HCT116 (cell line): ENCODE measurements at regions not wholly inside any gene's neighbourhood (a gene's known extent, or its start where the extent isn't known, plus 50 kb on each side); places are given as distances from the start of the nearest gene placed in this dataset.

Experiments
- ATAC-seq: fragments of 200-7000 bp; cut with Tn5 transposase; 2 replicates; pipeline ENCODE4 v1.9.1; 2020; ENCODE audit warnings: mild to moderate bottlenecking, moderate library complexity
- BruUV-seq: library from RNA; stranded (reverse); fragments of 400-500 nt; replicated peaks from 2 replicates; lab custom pipeline; 2021; lab: Mats Ljungman, UMichigan
- CTCF ChIA-PET: fragments of 300-600 bp; sonication (Branson Sonifier 250); formaldehyde crosslinking; loops from one replicate; lab custom pipeline; 2021; ENCODE audit warnings: antibody characterized with exemption; lab: Charles Lee
- POLR2A ChIA-PET: fragments of 300-600, 350-600 bp; sonication (Branson Sonifier 250); formaldehyde crosslinking; loops from one replicate; lab custom pipeline; 2021; ENCODE audit warnings: antibody characterized with exemption; lab: Charles Lee
- RAD21 ChIA-PET, 2 experiments: fragments of 300-600 bp; sonication (Branson Sonifier 250); formaldehyde crosslinking; loops; one replicate each; lab custom pipeline; 2023; ENCODE audit warnings: low total read pairs in 2 of 2; ENCODE audit not compliant: uncharacterized antibody in 2 of 2, unreplicated experiment in 2 of 2, low non-redundant PET in 1 of 2; lab: Charles Lee
- DNase-seq: peaks from one replicate; pipeline ENCODE4 v3.0.0-alpha.2; 2010; ENCODE audit warnings: low read depth, low spot score
- H2AFZ ChIP-seq: fragments of 200-600 bp; shearing (Covaris generic), sonication (generic); 2 replicates; pipeline ENCODE4 v1.6.1; 2017; ENCODE audit warnings: low read depth, mixed run types, mixed read lengths, antibody characterized with exemption, low read length; ENCODE audit not compliant: poor library complexity, severe bottlenecking
- H3K27ac ChIP-seq: 2 replicates; pipeline ENCODE4 v1.5.1; 2012; ENCODE audit warnings: low read depth, low read length
- H3K27me3 ChIP-seq: fragments of 200-600 bp; sonication (generic); 2 replicates; pipeline ENCODE4 v1.6.1; 2016; ENCODE audit warnings: mixed run types, low read length, mixed read lengths; ENCODE audit not compliant: insufficient read depth
- H3K36me3 ChIP-seq, 2 experiments: fragments of 200-500 bp in 1 of 2; fragments of 200-600 bp in 1 of 2; sonication (Bioruptor generic) in 1 of 2; sonication (generic) in 1 of 2; 2 replicates each; pipeline versions ENCODE4 v1.5.1 to v1.6.1; 2014 to 2016; ENCODE audit warnings: low read length in 2 of 2, inconsistent platforms in 1 of 2, mixed read lengths in 1 of 2, mixed run types in 1 of 2; ENCODE audit not compliant: insufficient read depth in 2 of 2, control insufficient read depth in 1 of 2
- H3K4me1 ChIP-seq, 2 experiments: fragments of 200-600 bp in 1 of 2; sonication (generic) in 1 of 2; 2 replicates each; pipeline versions ENCODE4 v1.5.1 to v1.6.1; 2012 to 2017; ENCODE audit warnings: low read length in 2 of 2, inconsistent platforms in 1 of 2, mild to moderate bottlenecking in 1 of 2, mixed read lengths in 1 of 2, mixed run types in 1 of 2, moderate library complexity in 1 of 2; ENCODE audit not compliant: insufficient read depth in 2 of 2, control insufficient read depth in 1 of 2
- H3K4me2 ChIP-seq: fragments of 200-600 bp; sonication (generic); 2 replicates; pipeline ENCODE4 v1.6.1; 2017; ENCODE audit warnings: mixed run types, low read length, mixed read lengths
- H3K4me3 ChIP-seq, 2 experiments: fragments of 200-600 bp in 1 of 2; sonication (generic) in 1 of 2; replicated peaks in 1 of 2; 2 replicates each; pipeline ENCODE4 v1.5.1; 2011 to 2016; ENCODE audit warnings: low read length in 2 of 2, control low read depth in 1 of 2, low read depth in 1 of 2, mild to moderate bottlenecking in 1 of 2, mixed read lengths in 1 of 2, mixed run types in 1 of 2
- H3K79me2 ChIP-seq: fragments of 200-600 bp; sonication (generic); 2 replicates; pipeline ENCODE4 v1.6.1; 2017; ENCODE audit warnings: mild to moderate bottlenecking, mixed run types, low read length, moderate library complexity, mixed read lengths; ENCODE audit not compliant: insufficient read depth
- H3K9ac ChIP-seq: fragments of 200-600 bp; sonication (generic); 2 replicates; pipeline ENCODE4 v1.6.1; 2016; ENCODE audit warnings: low read length, mixed read lengths
- H3K9me2 ChIP-seq: fragments of 200-600 bp; sonication (generic), shearing (Covaris generic); 2 replicates; pipeline ENCODE4 v1.6.1; 2017; ENCODE audit warnings: mixed run types, mild to moderate bottlenecking, moderate library complexity; ENCODE audit not compliant: insufficient read depth
- H3K9me3 ChIP-seq, 2 experiments: fragments of 200-500 bp in 1 of 2; fragments of 200-600 bp in 1 of 2; sonication (Bioruptor generic) in 1 of 2; sonication (generic) in 1 of 2; 2 replicates each; pipeline ENCODE4 v1.6.1; 2014 to 2017; ENCODE audit warnings: low read length in 2 of 2, mixed read lengths in 2 of 2, inconsistent platforms in 1 of 2, low read depth in 1 of 2, mild to moderate bottlenecking in 1 of 2, mixed run types in 1 of 2, moderate library complexity in 1 of 2; ENCODE audit not compliant: control insufficient read depth in 1 of 2, insufficient read depth in 1 of 2
- H4K20me1 ChIP-seq: fragments of 200-600 bp; sonication (generic), shearing (Covaris generic); 2 replicates; pipeline ENCODE4 v1.6.1; 2017; ENCODE audit warnings: mixed run types, mild to moderate bottlenecking, moderate library complexity; ENCODE audit not compliant: insufficient read depth
- CBX3 ChIP-seq: IDR thresholded peaks from 2 replicates; pipeline ENCODE4 v1.6.1; 2012; ENCODE audit warnings: low read depth
- CEBPB ChIP-seq: IDR thresholded peaks from 2 replicates; pipeline ENCODE4 v1.6.1; 2012; ENCODE audit warnings: low read depth
- EGR1 ChIP-seq: IDR thresholded peaks from 2 replicates; pipeline ENCODE4 v1.6.1; 2012; ENCODE audit warnings: low read depth
- ELF1 ChIP-seq: IDR thresholded peaks from 2 replicates; pipeline ENCODE4 v1.6.1; 2012; ENCODE audit warnings: low read depth, borderline replicate concordance
- FOSL1 ChIP-seq: IDR thresholded peaks from 2 replicates; pipeline ENCODE4 v1.6.1; 2012; ENCODE audit warnings: low read depth
- POLR2A ChIP-seq: IDR thresholded peaks from 2 replicates; pipeline ENCODE4 v1.7.0; 2011; ENCODE audit warnings: borderline replicate concordance; ENCODE audit not compliant: insufficient read depth, insufficient read length; ENCODE audit errors: extremely low read depth
- POLR2AphosphoS5 ChIP-seq: IDR thresholded peaks from 2 replicates; pipeline ENCODE4 v1.6.1; 2011; ENCODE audit warnings: mild to moderate bottlenecking, low read depth, low read length, moderate library complexity
- SP1 ChIP-seq: IDR thresholded peaks from 2 replicates; pipeline ENCODE4 v1.6.1; 2012; ENCODE audit warnings: low read depth
- YY1 ChIP-seq: IDR thresholded peaks from 2 replicates; pipeline ENCODE4 v1.6.1; 2011; ENCODE audit warnings: low read length, low read depth, moderate library complexity, mild to moderate bottlenecking; ENCODE audit not compliant: insufficient replicate concordance; ENCODE audit errors: extremely low read depth
- ZFX ChIP-seq: fragments of 450-650 bp; IDR thresholded peaks from 2 replicates; pipeline ENCODE4 v1.6.1; 2017
- intact Hi-C: fragments of 100-400 bp; cut with micrococcal nuclease; formaldehyde crosslinking; loops from 2 replicates; pipeline ENCODE4 v1.10.0; 2022
- TF ChIP-seq, protein P1 (sequence below): IDR thresholded peaks from 2 replicates; pipeline ENCODE4 v1.6.1; 2012
- TF ChIP-seq, protein P2 (sequence below): IDR thresholded peaks from 2 replicates; pipeline ENCODE4 v1.6.1; 2011; ENCODE audit warnings: mild to moderate bottlenecking, low read length, moderate library complexity; ENCODE audit not compliant: insufficient replicate concordance; ENCODE audit errors: extremely low read depth
- TF ChIP-seq, protein P3 (sequence below), 3 experiments: fragments of 200-600 bp in 1 of 3; sonication (generic) in 1 of 3; IDR thresholded peaks in 2 of 3; conservative IDR thresholded peaks in 1 of 3; 2 replicates each; pipeline ENCODE4 v1.5.1; 2012 to 2017; ENCODE audit warnings: low read depth in 2 of 3, low read length in 2 of 3, antibody characterized with exemption in 1 of 3, borderline replicate concordance in 1 of 3, control low read depth in 1 of 3, mild to moderate bottlenecking in 1 of 3, mixed read lengths in 1 of 3, mixed run types in 1 of 3, moderate library complexity in 1 of 3; ENCODE audit not compliant: insufficient read depth in 1 of 3

DNA sequence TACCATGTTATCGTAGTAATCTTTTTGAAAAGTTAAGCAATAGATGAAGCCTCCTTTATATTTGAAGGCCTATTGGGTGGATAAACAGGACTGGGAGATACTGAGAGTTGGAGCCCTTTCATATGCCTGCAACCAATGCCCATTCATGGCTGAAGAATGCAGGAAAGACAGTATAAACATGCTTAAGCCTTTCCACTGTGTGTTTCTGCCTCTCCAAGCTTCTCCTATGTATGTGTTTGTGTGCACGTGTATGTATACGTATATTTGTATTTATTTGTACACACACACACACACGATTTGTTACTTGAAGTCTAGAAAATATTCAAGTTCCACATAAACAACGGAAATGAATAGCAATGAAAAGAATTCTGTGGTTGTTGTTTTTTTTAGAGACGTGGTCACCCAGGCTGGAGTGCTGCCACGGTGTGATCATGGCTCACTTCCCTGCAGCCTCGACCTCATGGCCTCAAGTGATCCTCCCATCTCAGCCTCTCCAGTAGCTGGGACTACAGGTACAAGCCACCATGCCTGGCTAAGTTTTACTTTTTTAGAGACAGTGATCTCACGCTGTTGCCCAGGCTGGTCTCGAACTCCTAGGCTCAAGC, 1453.5 kb downstream of the AACS start (continued):
- TF ChIP-seq POLR2AphosphoS5 (no peak), EGR1 (no peak), SP1 (no peak), YY1 (no peak), ZFX (no peak), POLR2A (no peak), ELF1 (no peak)
- TF ChIP-seq, protein P1, sequence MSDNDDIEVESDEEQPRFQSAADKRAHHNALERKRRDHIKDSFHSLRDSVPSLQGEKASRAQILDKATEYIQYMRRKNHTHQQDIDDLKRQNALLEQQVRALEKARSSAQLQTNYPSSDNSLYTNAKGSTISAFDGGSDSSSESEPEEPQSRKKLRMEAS: no peak
- TF ChIP-seq, all 23 proteins: peak for 0

DNA sequence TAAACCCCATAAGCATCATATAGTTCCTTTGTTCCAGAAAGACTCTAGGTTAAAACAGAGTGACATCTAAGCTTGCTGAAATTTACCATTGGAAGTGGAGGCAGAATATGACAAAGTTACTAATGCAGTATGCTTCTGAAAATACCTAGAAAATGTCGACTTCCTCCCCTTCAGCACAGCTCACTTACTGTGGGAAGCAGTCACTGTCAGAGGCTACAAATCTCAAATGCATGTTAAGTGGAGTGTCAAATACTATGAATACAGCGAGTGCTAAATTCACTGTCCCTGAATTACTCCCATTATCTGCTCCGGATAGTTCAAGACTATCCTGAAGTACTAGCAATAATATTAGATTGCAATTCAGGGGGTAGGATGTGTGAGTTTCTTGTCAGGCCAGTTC, 1454.6 kb downstream of the AACS start:
- POLR2A ChIA-PET: no interaction called here
- H3K4me2 ChIP-seq: no peak overlapping the region
- H3K4me1 ChIP-seq: no peaks in the 10 kb centered on the region
- H3K79me2 ChIP-seq: no peaks in the 10 kb centered on the region
- H2AFZ ChIP-seq: no peak overlapping the region
- no peaks in the 10 kb centered on the region for H3K36me3 ChIP-seq
- H3K9me3 ChIP-seq: peaks cover 5 to 22% of the 10 kb centered on the region in 2 experiments; a peak in 2 of 4 replicates
- intact Hi-C loops: no loop called here
- no peak overlapping the region for H3K4me3 ChIP-seq
- H4K20me1 ChIP-seq: no peaks in the 10 kb centered on the region
- no peaks in the 10 kb centered on the region for H3K9me2 ChIP-seq
- ATAC-seq (no peak), DNase-seq (no peak)
- RAD21 ChIA-PET: no interaction called here
- CTCF ChIA-PET: no interaction called here
- H3K9ac ChIP-seq: no peak overlapping the region
- no peak for TF ChIP-seq FOSL1
- TF ChIP-seq CBX3: no peak
- no peak for TF ChIP-seq ELF1
- TF ChIP-seq ZFX: no peak
- TF ChIP-seq, protein P2, sequence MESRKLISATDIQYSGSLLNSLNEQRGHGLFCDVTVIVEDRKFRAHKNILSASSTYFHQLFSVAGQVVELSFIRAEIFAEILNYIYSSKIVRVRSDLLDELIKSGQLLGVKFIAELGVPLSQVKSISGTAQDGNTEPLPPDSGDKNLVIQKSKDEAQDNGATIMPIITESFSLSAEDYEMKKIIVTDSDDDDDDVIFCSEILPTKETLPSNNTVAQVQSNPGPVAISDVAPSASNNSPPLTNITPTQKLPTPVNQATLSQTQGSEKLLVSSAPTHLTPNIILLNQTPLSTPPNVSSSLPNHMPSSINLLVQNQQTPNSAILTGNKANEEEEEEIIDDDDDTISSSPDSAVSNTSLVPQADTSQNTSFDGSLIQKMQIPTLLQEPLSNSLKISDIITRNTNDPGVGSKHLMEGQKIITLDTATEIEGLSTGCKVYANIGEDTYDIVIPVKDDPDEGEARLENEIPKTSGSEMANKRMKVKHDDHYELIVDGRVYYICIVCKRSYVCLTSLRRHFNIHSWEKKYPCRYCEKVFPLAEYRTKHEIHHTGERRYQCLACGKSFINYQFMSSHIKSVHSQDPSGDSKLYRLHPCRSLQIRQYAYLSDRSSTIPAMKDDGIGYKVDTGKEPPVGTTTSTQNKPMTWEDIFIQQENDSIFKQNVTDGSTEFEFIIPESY: no peak
- no peak for TF ChIP-seq CEBPB
- no peak for TF ChIP-seq POLR2A
- TF ChIP-seq, protein P3, sequence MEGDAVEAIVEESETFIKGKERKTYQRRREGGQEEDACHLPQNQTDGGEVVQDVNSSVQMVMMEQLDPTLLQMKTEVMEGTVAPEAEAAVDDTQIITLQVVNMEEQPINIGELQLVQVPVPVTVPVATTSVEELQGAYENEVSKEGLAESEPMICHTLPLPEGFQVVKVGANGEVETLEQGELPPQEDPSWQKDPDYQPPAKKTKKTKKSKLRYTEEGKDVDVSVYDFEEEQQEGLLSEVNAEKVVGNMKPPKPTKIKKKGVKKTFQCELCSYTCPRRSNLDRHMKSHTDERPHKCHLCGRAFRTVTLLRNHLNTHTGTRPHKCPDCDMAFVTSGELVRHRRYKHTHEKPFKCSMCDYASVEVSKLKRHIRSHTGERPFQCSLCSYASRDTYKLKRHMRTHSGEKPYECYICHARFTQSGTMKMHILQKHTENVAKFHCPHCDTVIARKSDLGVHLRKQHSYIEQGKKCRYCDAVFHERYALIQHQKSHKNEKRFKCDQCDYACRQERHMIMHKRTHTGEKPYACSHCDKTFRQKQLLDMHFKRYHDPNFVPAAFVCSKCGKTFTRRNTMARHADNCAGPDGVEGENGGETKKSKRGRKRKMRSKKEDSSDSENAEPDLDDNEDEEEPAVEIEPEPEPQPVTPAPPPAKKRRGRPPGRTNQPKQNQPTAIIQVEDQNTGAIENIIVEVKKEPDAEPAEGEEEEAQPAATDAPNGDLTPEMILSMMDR (IDR thresholded peaks at IDR 0.05 in 2 of 3, conservative IDR thresholded peaks at IDR 0.05 in 1 of 3; ENCODE audit: borderline replicate concordance in 1 of 3, insufficient read depth in 1 of 3, low read depth in 2 of 3, low read length in 2 of 3): no peak
- BruUV-seq: no TSS peak
- H3K27me3 ChIP-seq: no peaks in the 10 kb centered on the region
- H3K27ac ChIP-seq: no peak overlapping the region
